ENCODE measurements at regions not wholly inside any gene's neighbourhood (a gene's known extent, or its start where the extent isn't known, plus 50 kb on each side); places are given as distances from the start of the nearest gene placed in this dataset.
"Not testable (repeated sequence)": the region's sequence is repeated elsewhere in the genome, so short reads cannot be mapped to it uniquely, and the experiment has no call there.

- Histone ChIP-seq H3K4me3 (no peak overlapping the region), H3K27me3 (no peaks in the 10 kb centered on the region), H3K36me3 (no peaks in the 10 kb centered on the region), H3K4me1 (no peaks in the 10 kb centered on the region), H3K9me3 (no peaks in the 10 kb centered on the region), H3K27ac (no peak overlapping the region)
- WGBS, 2 donors: 36 to 40% methylated on average over 3 of the region's 3 CpGs
- no peak for TF ChIP-seq CTCF (IDR thresholded peaks at IDR 0.05)
- no peak for TF ChIP-seq POLR2A (IDR thresholded peaks at IDR 0.05)
- DNase-seq: no peak
- intact Hi-C loops (cut with DNase I): no loop called here
Measured at GRCh38 chr5:152104211-152104610, 179.6 kb upstream of the GLRA1 start.

- H3K4me3 ChIP-seq; H3K36me3 ChIP-seq; intact Hi-C loops (cut with DNase I); H3K27me3 ChIP-seq; H3K27ac ChIP-seq; DNase-seq; H3K9me3 ChIP-seq; H3K4me1 ChIP-seq: not testable (repeated sequence)
- 16 to 36% methylated on average over 1 of the region's 1 CpG for WGBS, 2 donors
Measured at GRCh38 chr5:152102908-152103307, 178.3 kb upstream of the GLRA1 start.

GRCh38 chr5:152102057-152102456 is 177.4 kb upstream of the GLRA1 start:
- no peaks in the 10 kb centered on the region for H3K9me3 ChIP-seq
- WGBS, 2 donors: 70 to 71% methylated on average over 3 of the region's 3 CpGs
- TF ChIP-seq POLR2A (IDR thresholded peaks at IDR 0.05): no peak
- intact Hi-C loops (cut with DNase I): no loop called here
- H3K4me1 ChIP-seq: no peaks in the 10 kb centered on the region
- H3K27ac ChIP-seq: no peak overlapping the region
- H3K4me3 ChIP-seq: no peak overlapping the region
- H3K27me3 ChIP-seq: no peaks in the 10 kb centered on the region
- DNase-seq: no peak
- H3K36me3 ChIP-seq: no peaks in the 10 kb centered on the region

- DNase-seq: no peak
- intact Hi-C loops (cut with DNase I): no loop called here
- Histone ChIP-seq H3K9me3 (no peaks in the 10 kb centered on the region), H3K36me3 (no peaks in the 10 kb centered on the region), H3K4me3 (no peak overlapping the region), H3K27ac (no peak overlapping the region), H3K27me3 (no peaks in the 10 kb centered on the region), H3K4me1 (no peaks in the 10 kb centered on the region)
- no peak for TF ChIP-seq POLR2A (IDR thresholded peaks at IDR 0.05)
- TF ChIP-seq CTCF (IDR thresholded peaks at IDR 0.05): no peak
Measured at GRCh38 chr5:152100462-152100861, 175.8 kb upstream of the GLRA1 start.

GRCh38 chr5:152097128-152097527 is 172.5 kb upstream of the GLRA1 start:
- Histone ChIP-seq H3K27me3 (no peaks in the 10 kb centered on the region), H3K27ac (no peak overlapping the region), H3K4me3 (no peak overlapping the region), H3K36me3 (no peaks in the 10 kb centered on the region), H3K4me1 (no peaks in the 10 kb centered on the region), H3K9me3 (no peaks in the 10 kb centered on the region)
- WGBS, 2 donors: 38 to 48% methylated on average over 1 of the region's 1 CpG
- DNase-seq: no peak
- TF ChIP-seq POLR2A (IDR thresholded peaks at IDR 0.05) (no peak), CTCF (IDR thresholded peaks at IDR 0.05) (no peak)
- intact Hi-C loops (cut with DNase I): no loop called here

- Histone ChIP-seq H3K27me3 (no peaks in the 10 kb centered on the region), H3K9me3 (no peaks in the 10 kb centered on the region), H3K36me3 (no peaks in the 10 kb centered on the region), H3K4me1 (no peaks in the 10 kb centered on the region), H3K4me3 (no peak overlapping the region), H3K27ac (no peak overlapping the region)
- no peak for DNase-seq
- 57 to 80% methylated on average over 2 of the region's 2 CpGs for WGBS, 2 donors
- intact Hi-C loops (cut with DNase I): no loop called here
- TF ChIP-seq POLR2A (IDR thresholded peaks at IDR 0.05) (no peak), CTCF (IDR thresholded peaks at IDR 0.05) (no peak)
Measured at GRCh38 chr5:152094716-152095115, 170.1 kb upstream of the GLRA1 start.

All from esophagus squamous epithelium (tissue), 5 donors.